Ascending aorta (tissue), 2 donors: ENCODE measurements at regions not wholly inside any gene's neighbourhood (a gene's known extent, or its start where the extent isn't known, plus 50 kb on each side); places are given as distances from the start of the nearest gene placed in this dataset.

Experiments used
- DNase-seq, 2 donors: peaks; one replicate each; pipeline ENCODE4 v3.0.0-alpha.2; 2019; ENCODE audit warnings: low spot score in 2 of 2
- H3K27ac ChIP-seq, 2 donors: fragments of 200-600 bp; sonication (generic); one replicate each; pipeline ENCODE4 v1.5.1; 2016 to 2017; ENCODE audit warnings: mild to moderate bottlenecking in 1 of 2
- H3K27me3 ChIP-seq: fragments of 200-600 bp; sonication (generic); one replicate; pipeline ENCODE4 v1.5.1; 2017
- H3K36me3 ChIP-seq, 2 donors: fragments of 200-600 bp; sonication (generic); one replicate each; pipeline ENCODE4 v1.5.1; 2016
- H3K4me1 ChIP-seq, 2 donors: fragments of 200-600 bp; sonication (generic); one replicate each; pipeline ENCODE4 v1.5.1; 2016 to 2017; ENCODE audit warnings: mild to moderate bottlenecking in 1 of 2
- H3K4me3 ChIP-seq, 2 donors: fragments of 200-600 bp; sonication (generic); one replicate each; pipeline ENCODE4 v1.5.1; 2016 to 2017; ENCODE audit warnings: mild to moderate bottlenecking in 1 of 2
- H3K9me3 ChIP-seq, 2 donors: fragments of 200-600 bp; sonication (generic); one replicate each; pipeline ENCODE4 v1.5.1; 2016
- intact Hi-C: fragments of 100-400 bp; cut with DNase I; formaldehyde crosslinking; loops from one replicate; pipeline ENCODE4 v1.15.1; 2023
- TF ChIP-seq, protein P1 (sequence below), 3 experiments: fragments of 200-600 bp in 2 of 3; fragments of 450-650 bp in 1 of 3; sonication (generic) in 2 of 3; IDR thresholded peaks; one replicate each; pipeline ENCODE4 v1.5.1; 2016 to 2019; ENCODE audit warnings: antibody characterized with exemption in 3 of 3, mild to moderate bottlenecking in 1 of 3, moderate library complexity in 1 of 3

GRCh38 chr4:24235618-24236017 is 345.8 kb upstream of the PPARGC1A start:
- H3K36me3 ChIP-seq, result no peaks in the 10 kb centered on the region
- H3K4me3 ChIP-seq, result no peak overlapping the region
- DNase-seq, result no peak
- H3K4me1 ChIP-seq, result no peaks in the 10 kb centered on the region
- H3K9me3 ChIP-seq, result no peaks in the 10 kb centered on the region
- intact Hi-C loops, result no loop called here
- no peaks in the 10 kb centered on the region for H3K27me3 ChIP-seq
- TF ChIP-seq, protein P1, sequence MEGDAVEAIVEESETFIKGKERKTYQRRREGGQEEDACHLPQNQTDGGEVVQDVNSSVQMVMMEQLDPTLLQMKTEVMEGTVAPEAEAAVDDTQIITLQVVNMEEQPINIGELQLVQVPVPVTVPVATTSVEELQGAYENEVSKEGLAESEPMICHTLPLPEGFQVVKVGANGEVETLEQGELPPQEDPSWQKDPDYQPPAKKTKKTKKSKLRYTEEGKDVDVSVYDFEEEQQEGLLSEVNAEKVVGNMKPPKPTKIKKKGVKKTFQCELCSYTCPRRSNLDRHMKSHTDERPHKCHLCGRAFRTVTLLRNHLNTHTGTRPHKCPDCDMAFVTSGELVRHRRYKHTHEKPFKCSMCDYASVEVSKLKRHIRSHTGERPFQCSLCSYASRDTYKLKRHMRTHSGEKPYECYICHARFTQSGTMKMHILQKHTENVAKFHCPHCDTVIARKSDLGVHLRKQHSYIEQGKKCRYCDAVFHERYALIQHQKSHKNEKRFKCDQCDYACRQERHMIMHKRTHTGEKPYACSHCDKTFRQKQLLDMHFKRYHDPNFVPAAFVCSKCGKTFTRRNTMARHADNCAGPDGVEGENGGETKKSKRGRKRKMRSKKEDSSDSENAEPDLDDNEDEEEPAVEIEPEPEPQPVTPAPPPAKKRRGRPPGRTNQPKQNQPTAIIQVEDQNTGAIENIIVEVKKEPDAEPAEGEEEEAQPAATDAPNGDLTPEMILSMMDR (IDR thresholded peaks at IDR 0.05), result no peak
- H3K27ac ChIP-seq, result no peak overlapping the region

DNA sequence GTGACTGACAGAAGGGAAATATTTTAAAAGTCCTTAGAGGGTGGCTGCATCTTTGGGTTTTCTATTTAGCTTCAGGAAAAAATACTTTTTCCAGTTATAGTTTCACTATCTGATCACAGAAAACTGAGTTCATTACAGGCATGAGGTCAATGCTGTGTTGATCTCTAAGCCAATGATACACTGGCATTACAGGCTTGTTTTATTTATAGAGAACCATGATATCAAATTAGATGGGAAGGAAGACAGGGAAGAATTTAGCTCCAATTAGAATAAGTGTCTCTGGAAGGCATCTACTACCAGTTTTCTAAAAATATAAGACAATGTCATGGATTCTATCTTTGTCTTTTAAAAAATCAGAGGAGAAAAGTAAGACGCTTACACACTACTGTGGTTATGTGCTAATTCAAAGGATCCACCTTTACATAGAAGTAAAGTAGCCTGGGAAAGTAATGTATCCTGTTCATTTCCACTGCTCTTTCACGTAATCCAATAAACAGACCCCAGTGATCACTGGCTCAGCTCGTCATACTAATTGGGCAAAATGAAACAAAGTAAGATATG is 344.5 kb upstream of the PPARGC1A start:
- DNase-seq, result no peak
- no peaks in the 10 kb centered on the region for H3K9me3 ChIP-seq
- no peaks in the 10 kb centered on the region for H3K27me3 ChIP-seq
- H3K4me1 ChIP-seq, result no peaks in the 10 kb centered on the region
- no peak overlapping the region for H3K4me3 ChIP-seq
- no peaks in the 10 kb centered on the region for H3K36me3 ChIP-seq
- intact Hi-C loops, result no loop called here
- H3K27ac ChIP-seq, result no peak overlapping the region
- TF ChIP-seq, protein P1 (IDR thresholded peaks at IDR 0.05), result no peak

- no peak for DNase-seq
- Histone ChIP-seq H3K4me3 (no peak overlapping the region), H3K36me3 (no peaks in the 10 kb centered on the region), H3K9me3 (no peaks in the 10 kb centered on the region), H3K27me3 (no peaks in the 10 kb centered on the region), H3K27ac (no peak overlapping the region), H3K4me1 (no peaks in the 10 kb centered on the region)
- TF ChIP-seq, protein P1 (IDR thresholded peaks at IDR 0.05), result no peak
- intact Hi-C loops, result no loop called here
These were observed 341.1 kb upstream of the PPARGC1A start for GRCh38 chr4:24230955-24231354.

GRCh38 chr4:24229978-24230377 is 340.1 kb upstream of the PPARGC1A start:
- intact Hi-C loops, result no loop called here
- Histone ChIP-seq H3K4me3 (no peak overlapping the region), H3K27ac (no peak overlapping the region), H3K4me1 (no peaks in the 10 kb centered on the region), H3K27me3 (no peaks in the 10 kb centered on the region), H3K36me3 (no peaks in the 10 kb centered on the region), H3K9me3 (no peaks in the 10 kb centered on the region)
- DNase-seq, result no peak
- TF ChIP-seq, protein P1 (IDR thresholded peaks at IDR 0.05), result no peak

DNA sequence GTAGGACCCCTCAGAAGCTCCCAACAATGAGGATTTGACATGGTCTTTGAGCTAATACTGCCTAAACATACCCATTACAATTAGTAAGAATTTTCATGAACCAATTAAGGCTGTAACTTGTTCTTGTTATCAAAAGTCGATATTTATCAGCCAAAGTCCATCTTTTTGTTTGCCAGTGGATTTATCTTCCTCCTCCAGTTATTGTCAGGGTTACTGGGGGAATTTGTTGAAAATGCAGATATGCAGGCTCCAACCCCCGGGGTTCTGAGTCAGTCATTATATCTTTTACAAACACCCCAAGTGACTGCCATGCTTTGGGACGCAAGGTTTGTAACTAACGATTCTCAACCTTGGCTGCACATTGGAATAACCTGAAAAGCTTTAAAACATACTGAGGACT is 338.8 kb upstream of the PPARGC1A start:
- no peaks in the 10 kb centered on the region for H3K4me1 ChIP-seq
- no peaks in the 10 kb centered on the region for H3K27me3 ChIP-seq
- TF ChIP-seq, protein P1 (IDR thresholded peaks at IDR 0.05), result no peak
- no peaks in the 10 kb centered on the region for H3K9me3 ChIP-seq
- H3K36me3 ChIP-seq, result no peaks in the 10 kb centered on the region
- H3K4me3 ChIP-seq, result no peak overlapping the region
- no peak for DNase-seq
- intact Hi-C loops, result no loop called here
- H3K27ac ChIP-seq, result no peak overlapping the region

GRCh38 chr4:24226667-24227066 is 336.8 kb upstream of the PPARGC1A start:
- H3K4me3 ChIP-seq, result no peak overlapping the region
- intact Hi-C loops, result no loop called here

More at GRCh38 chr4:24226667-24227066, 336.8 kb upstream of the PPARGC1A start:
- Histone ChIP-seq H3K36me3 (no peaks in the 10 kb centered on the region), H3K9me3 (no peaks in the 10 kb centered on the region), H3K27ac (no peak overlapping the region), H3K27me3 (no peaks in the 10 kb centered on the region), H3K4me1 (no peaks in the 10 kb centered on the region)
- DNase-seq, result no peak
- TF ChIP-seq, protein P1 (IDR thresholded peaks at IDR 0.05), result no peak
